Hepatocyte (in vitro differentiated cells): ENCODE measurements at regions not wholly inside any gene's neighbourhood (a gene's known extent, or its start where the extent isn't known, plus 50 kb on each side); places are given as distances from the start of the nearest gene placed in this dataset.

Experiments
- CTCF ChIP-seq: fragments of 200-600 bp; sonication (generic); IDR thresholded peaks from 2 replicates; pipeline ENCODE4 v1.5.1; 2016; ENCODE audit warnings: antibody characterized with exemption, mild to moderate bottlenecking; ENCODE audit not compliant: poor library complexity
- EZH2phosphoT487 ChIP-seq: fragments of 200-600 bp; sonication (generic); IDR thresholded peaks from one replicate; pipeline ENCODE4 v1.6.1; 2018; ENCODE audit warnings: antibody characterized with exemption, mild to moderate bottlenecking, low read depth, moderate library complexity; ENCODE audit not compliant: unreplicated experiment, severe bottlenecking

GRCh38 chr3:182487143-182487542 lies 306.2 kb upstream of the ATP11B start:
- no peak for TF ChIP-seq CTCF
- no peak for TF ChIP-seq EZH2phosphoT487
